ENCODE measurements at regions not wholly inside any gene's neighbourhood (a gene's known extent, or its start where the extent isn't known, plus 50 kb on each side); places are given as distances from the start of the nearest gene placed in this dataset.
"Not testable (repeated sequence)": the region's sequence is repeated elsewhere in the genome, so short reads cannot be mapped to it uniquely, and the experiment has no call there.

DNA sequence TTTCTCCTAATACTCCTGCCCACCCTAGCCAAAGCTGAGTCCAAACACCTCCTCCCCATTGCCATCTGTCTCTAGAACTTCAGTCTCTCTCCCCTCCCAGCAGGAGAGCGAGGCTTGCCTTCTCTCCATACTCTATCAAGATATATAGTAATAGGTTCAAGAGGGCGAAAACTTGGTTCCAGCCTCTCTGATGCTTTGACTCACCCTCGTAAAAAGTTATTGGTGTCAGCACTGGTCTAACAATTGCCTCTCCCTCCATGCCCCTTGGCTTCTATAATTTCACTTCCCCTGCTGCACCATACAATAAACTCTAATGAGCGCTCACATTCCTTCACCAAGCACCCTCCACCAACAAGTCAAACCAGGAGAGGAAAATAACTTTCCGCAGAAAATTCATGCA, 797.3 kb downstream of the BCL11A start:
- intact Hi-C loops (cut with DNase I; ENCODE audit: low total_unique reads), result no loop called here
- H3K4me3 ChIP-seq, result no peak overlapping the region
- H3K27me3 ChIP-seq, result no peaks in the 10 kb centered on the region
- H3K9me3 ChIP-seq, result no peaks in the 10 kb centered on the region
- H3K36me3 ChIP-seq, result no peaks in the 10 kb centered on the region
- no peaks in the 10 kb centered on the region for H3K4me1 ChIP-seq
- no peak for DNase-seq (ENCODE audit: low spot score in 2 of 2)
- no peak overlapping the region for H3K27ac ChIP-seq
- TF ChIP-seq POLR2A (IDR thresholded peaks at IDR 0.05) (no peak), POLR2AphosphoS5 (IDR thresholded peaks at IDR 0.05) (no peak)
- TF ChIP-seq, protein P1, sequence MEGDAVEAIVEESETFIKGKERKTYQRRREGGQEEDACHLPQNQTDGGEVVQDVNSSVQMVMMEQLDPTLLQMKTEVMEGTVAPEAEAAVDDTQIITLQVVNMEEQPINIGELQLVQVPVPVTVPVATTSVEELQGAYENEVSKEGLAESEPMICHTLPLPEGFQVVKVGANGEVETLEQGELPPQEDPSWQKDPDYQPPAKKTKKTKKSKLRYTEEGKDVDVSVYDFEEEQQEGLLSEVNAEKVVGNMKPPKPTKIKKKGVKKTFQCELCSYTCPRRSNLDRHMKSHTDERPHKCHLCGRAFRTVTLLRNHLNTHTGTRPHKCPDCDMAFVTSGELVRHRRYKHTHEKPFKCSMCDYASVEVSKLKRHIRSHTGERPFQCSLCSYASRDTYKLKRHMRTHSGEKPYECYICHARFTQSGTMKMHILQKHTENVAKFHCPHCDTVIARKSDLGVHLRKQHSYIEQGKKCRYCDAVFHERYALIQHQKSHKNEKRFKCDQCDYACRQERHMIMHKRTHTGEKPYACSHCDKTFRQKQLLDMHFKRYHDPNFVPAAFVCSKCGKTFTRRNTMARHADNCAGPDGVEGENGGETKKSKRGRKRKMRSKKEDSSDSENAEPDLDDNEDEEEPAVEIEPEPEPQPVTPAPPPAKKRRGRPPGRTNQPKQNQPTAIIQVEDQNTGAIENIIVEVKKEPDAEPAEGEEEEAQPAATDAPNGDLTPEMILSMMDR (IDR thresholded peaks at IDR 0.05), result no peak

DNA sequence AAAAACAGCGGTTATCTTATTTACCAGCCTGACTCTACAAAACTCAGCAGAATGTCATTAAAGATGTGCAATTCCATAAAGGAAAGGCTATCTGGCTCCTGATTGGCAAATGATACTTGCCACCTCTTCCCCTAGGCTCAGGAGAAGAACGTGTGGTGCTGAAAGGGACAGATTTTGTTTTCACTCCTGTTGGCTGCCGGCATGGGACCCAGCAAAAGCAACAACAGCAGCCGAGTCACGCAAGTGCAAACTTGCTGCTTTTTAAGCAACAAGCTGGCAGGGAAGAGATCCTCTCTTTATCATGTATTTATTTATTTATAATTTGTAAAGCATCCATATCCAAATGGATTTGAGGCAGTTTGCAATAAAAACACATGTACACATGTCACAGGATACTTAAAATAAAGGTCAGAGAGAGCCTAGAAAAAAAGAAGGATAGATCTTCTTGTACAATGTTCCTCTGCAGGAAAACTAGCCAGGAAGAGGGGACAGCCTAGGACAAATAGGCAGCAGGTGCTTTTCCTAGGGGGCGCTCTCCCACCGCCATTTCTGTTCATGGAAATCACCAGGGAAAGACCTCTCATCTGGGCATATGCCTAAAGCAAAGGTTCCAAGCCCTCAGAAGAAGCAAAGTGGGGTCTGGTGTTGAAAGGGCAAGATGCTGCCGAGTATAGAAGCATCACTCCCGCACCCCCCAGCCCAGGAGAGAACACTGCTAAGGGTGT, 799.3 kb downstream of the BCL11A start:
- intact Hi-C loops (cut with DNase I; ENCODE audit: low total_unique reads), result no loop called here
- Histone ChIP-seq H3K27ac (no peak overlapping the region), H3K36me3 (no peaks in the 10 kb centered on the region), H3K27me3 (no peaks in the 10 kb centered on the region), H3K9me3 (no peaks in the 10 kb centered on the region), H3K4me3 (no peak overlapping the region), H3K4me1 (no peaks in the 10 kb centered on the region)
- no peak for DNase-seq (ENCODE audit: low spot score in 2 of 2)
- TF ChIP-seq, protein P1 (IDR thresholded peaks at IDR 0.05), result no peak
- TF ChIP-seq POLR2AphosphoS5 (IDR thresholded peaks at IDR 0.05) (no peak), POLR2A (IDR thresholded peaks at IDR 0.05) (no peak)

DNA sequence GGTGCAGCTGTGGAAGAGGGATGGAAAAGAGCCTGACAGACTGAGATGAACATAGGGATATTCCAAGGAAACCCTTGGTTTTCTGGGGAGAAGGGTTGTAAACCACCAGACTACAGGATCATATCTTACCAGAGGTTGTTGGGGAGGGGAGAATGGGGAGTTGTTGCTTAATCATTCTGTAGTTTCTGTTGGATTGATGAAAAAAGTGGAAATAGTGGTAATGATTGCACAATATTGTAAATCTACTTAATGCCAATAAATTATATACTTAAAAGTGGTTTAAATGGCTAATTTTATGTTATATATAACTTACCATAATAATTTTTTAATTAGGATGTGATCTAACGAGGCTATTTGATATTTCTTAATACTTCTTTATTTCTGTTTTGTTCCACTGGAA, 800.9 kb downstream of the BCL11A start:
- TF ChIP-seq POLR2A (IDR thresholded peaks at IDR 0.05), result no peak
- no peak for TF ChIP-seq POLR2AphosphoS5 (IDR thresholded peaks at IDR 0.05)
- TF ChIP-seq, protein P1 (IDR thresholded peaks at IDR 0.05), result no peak
- intact Hi-C loops (cut with DNase I; ENCODE audit: low total_unique reads), result no loop called here
- no peak overlapping the region for H3K27ac ChIP-seq

DNA sequence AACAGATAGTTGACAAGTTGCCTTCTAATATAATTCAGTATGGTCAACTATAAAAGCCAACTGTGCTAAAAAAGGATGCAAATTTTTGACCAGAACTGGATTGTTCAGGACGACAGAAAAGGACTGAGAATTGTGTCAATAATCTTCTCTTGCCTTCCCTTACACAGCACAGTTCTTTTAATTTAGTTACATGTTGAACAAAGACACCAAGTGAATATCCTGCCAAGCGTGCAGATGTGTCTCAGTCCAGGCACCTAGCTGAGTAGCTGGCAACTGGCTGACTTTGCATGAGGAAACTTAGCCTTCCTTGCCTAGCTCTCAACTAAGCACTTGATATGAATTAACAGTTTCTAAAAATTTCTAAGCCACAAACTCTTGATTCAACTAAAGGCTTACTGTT, 801.4 kb downstream of the BCL11A start:
- no peak overlapping the region for H3K4me3 ChIP-seq
- intact Hi-C loops (cut with DNase I; ENCODE audit: low total_unique reads), result no loop called here
- H3K9me3 ChIP-seq, result no peaks in the 10 kb centered on the region
- H3K27ac ChIP-seq, result no peak overlapping the region
- TF ChIP-seq, protein P1 (IDR thresholded peaks at IDR 0.05), result no peak
- TF ChIP-seq POLR2AphosphoS5 (IDR thresholded peaks at IDR 0.05) (no peak), POLR2A (IDR thresholded peaks at IDR 0.05) (no peak)
- no peaks in the 10 kb centered on the region for H3K4me1 ChIP-seq
- no peaks in the 10 kb centered on the region for H3K27me3 ChIP-seq
- DNase-seq (ENCODE audit: low spot score in 2 of 2), result no peak
- no peaks in the 10 kb centered on the region for H3K36me3 ChIP-seq

More for the DNA sequence above, 800.9 kb downstream of the BCL11A start:
- Histone ChIP-seq H3K36me3 (no peaks in the 10 kb centered on the region), H3K27me3 (no peaks in the 10 kb centered on the region), H3K4me1 (no peaks in the 10 kb centered on the region), H3K4me3 (no peak overlapping the region), H3K9me3 (no peaks in the 10 kb centered on the region)
- no peak for DNase-seq (ENCODE audit: low spot score in 2 of 2)

DNA sequence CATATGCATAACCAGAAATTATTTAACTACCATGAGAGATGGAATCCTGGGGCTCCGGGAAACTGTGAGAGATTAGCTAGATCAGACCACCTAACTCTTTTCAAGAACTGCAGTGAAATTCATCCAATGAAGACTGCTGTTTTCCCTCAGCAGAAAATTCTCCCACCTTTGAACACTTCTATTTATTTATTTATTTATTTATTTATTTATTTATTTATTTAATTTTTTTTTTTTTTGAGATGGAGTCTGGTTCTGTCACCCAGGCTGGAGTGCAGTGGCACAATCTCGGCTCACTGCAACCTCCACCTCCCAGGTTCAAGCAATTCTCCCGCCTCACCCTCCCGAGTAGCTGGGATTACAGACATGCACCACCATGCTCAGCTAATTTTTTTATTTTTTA, 802.2 kb downstream of the BCL11A start:
- H3K27me3 ChIP-seq; H3K4me1 ChIP-seq; H3K36me3 ChIP-seq; H3K4me3 ChIP-seq; H3K27ac ChIP-seq; H3K9me3 ChIP-seq; DNase-seq (ENCODE audit: low spot score in 2 of 2); intact Hi-C loops (cut with DNase I; ENCODE audit: low total_unique reads): not testable (repeated sequence)
